Heart left ventricle (tissue), 13 donors: ENCODE measurements at regions not wholly inside any gene's neighbourhood (a gene's known extent, or its start where the extent isn't known, plus 50 kb on each side); places are given as distances from the start of the nearest gene placed in this dataset.

Experiments used
- POLR2A ChIP-seq, 2 donors: fragments of 450-650 bp; IDR thresholded peaks; one replicate each; pipeline ENCODE4 v1.6.1; 2017; ENCODE audit warnings: antibody characterized with exemption in 2 of 2, mild to moderate bottlenecking in 2 of 2, moderate library complexity in 2 of 2
- TF ChIP-seq, protein P1 (sequence below), 12 donors: fragments of 200-600 bp; sonication (generic) in 4 of 12; IDR thresholded peaks; one replicate each; pipeline versions ENCODE4 v1.5.0 to v1.8.0; 2018 to 2022; ENCODE audit warnings: antibody characterized with exemption in 12 of 12, mild to moderate bottlenecking in 5 of 12
- donor health status: ischemic (EF 13 %, LVEDD 7.1; RV severe dilation, severe dysfunction).
- donor health status: DM: no; HTN: yes; CAD: no.
- donor health status: DM: no; HTN: no; CAD: no.
- donor health status: ischemic (EF 25% LVEDD 6.9; RV normal size, moderate dysfunction).
- donor health status: ischemic (EF 25% LVEDD 5.7; RV mildly dilated, moderate dysfunction).
- donor health status: ischemic (EF 35%, LVEDD 5.7; RV mildly dilated, moderate dysfunction).
- donor health status: nonischemic (EF 11% LVEDD 7.7; RV severe dilation, severe dysfunction).
- donor health status: DM: yes; HTN: yes; CAD: no.
- donor health status: PGD.
- donor health status: ischemic (EF 29% LVEDD 5.4; RV normal size, mild dysfunction).
- donor health status: nonischemic (EF 23%, LVEDD 6.1; RV moderate dilation, normal function).

DNA sequence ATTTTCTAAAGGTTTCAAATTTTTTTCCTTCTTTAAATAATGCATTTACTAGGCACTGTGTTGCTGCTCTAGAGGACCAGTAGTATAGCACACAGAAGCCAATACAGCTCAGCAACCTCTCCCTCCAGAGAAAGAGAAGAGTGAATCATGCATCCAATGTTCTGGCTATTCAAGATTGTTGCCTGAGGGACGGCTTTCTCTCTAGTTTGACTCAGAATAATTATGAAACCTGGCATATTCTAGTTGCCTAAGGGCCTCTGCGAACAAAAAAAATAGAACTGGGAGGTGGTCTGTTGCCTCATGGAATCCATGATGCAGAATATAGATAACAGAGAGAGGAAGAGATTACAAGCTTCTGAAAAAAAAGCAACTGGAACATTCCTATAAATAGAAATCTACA lies 1233.3 kb upstream of the PABPC4L start:
- TF ChIP-seq, protein P1, sequence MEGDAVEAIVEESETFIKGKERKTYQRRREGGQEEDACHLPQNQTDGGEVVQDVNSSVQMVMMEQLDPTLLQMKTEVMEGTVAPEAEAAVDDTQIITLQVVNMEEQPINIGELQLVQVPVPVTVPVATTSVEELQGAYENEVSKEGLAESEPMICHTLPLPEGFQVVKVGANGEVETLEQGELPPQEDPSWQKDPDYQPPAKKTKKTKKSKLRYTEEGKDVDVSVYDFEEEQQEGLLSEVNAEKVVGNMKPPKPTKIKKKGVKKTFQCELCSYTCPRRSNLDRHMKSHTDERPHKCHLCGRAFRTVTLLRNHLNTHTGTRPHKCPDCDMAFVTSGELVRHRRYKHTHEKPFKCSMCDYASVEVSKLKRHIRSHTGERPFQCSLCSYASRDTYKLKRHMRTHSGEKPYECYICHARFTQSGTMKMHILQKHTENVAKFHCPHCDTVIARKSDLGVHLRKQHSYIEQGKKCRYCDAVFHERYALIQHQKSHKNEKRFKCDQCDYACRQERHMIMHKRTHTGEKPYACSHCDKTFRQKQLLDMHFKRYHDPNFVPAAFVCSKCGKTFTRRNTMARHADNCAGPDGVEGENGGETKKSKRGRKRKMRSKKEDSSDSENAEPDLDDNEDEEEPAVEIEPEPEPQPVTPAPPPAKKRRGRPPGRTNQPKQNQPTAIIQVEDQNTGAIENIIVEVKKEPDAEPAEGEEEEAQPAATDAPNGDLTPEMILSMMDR (IDR thresholded peaks at IDR 0.05): no peak
- no peak for TF ChIP-seq POLR2A (IDR thresholded peaks at IDR 0.05)
